OCI-LY1 (cell line): ENCODE measurements at regions not wholly inside any gene's neighbourhood (a gene's known extent, or its start where the extent isn't known, plus 50 kb on each side); places are given as distances from the start of the nearest gene placed in this dataset.

Experiments used
- EZH2 ChIP-seq: fragments of 200-600 bp; sonication (generic), shearing (Covaris generic); IDR thresholded peaks from 2 replicates; pipeline ENCODE4 v1.8.0; 2017; ENCODE audit warnings: borderline replicate concordance, mixed run types, mild to moderate bottlenecking, antibody characterized with exemption, low read length, moderate library complexity, mixed read lengths
- TF ChIP-seq, protein P1 (sequence below): fragments of 200-600 bp; sonication (generic), shearing (Covaris generic); IDR thresholded peaks from 2 replicates; pipeline ENCODE4 v1.5.1; 2017; ENCODE audit warnings: mild to moderate bottlenecking, antibody characterized with exemption, low read length, moderate library complexity, mixed read lengths

GRCh38 chr2:195508139-195508455 lies 148.9 kb upstream of the SLC39A10 start:
- no peak for TF ChIP-seq EZH2
- TF ChIP-seq, protein P1, sequence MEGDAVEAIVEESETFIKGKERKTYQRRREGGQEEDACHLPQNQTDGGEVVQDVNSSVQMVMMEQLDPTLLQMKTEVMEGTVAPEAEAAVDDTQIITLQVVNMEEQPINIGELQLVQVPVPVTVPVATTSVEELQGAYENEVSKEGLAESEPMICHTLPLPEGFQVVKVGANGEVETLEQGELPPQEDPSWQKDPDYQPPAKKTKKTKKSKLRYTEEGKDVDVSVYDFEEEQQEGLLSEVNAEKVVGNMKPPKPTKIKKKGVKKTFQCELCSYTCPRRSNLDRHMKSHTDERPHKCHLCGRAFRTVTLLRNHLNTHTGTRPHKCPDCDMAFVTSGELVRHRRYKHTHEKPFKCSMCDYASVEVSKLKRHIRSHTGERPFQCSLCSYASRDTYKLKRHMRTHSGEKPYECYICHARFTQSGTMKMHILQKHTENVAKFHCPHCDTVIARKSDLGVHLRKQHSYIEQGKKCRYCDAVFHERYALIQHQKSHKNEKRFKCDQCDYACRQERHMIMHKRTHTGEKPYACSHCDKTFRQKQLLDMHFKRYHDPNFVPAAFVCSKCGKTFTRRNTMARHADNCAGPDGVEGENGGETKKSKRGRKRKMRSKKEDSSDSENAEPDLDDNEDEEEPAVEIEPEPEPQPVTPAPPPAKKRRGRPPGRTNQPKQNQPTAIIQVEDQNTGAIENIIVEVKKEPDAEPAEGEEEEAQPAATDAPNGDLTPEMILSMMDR = no peak
